ENCODE measurements at regions not wholly inside any gene's neighbourhood (a gene's known extent, or its start where the extent isn't known, plus 50 kb on each side); places are given as distances from the start of the nearest gene placed in this dataset.

- Mint-ChIP-seq H3K4me3 (ENCODE audit: low read depth, unreplicated experiment) (no peak overlapping the region), H3K27ac (ENCODE audit: unreplicated experiment) (no peak overlapping the region), H3K4me1 (ENCODE audit: low read depth, unreplicated experiment) (peaks cover 6% of the 10 kb centered on the region), H3K36me3 (ENCODE audit: insufficient read depth, unreplicated experiment) (no peaks in the 10 kb centered on the region), H3K27me3 (ENCODE audit: unreplicated experiment) (no peaks in the 10 kb centered on the region), H3K9me3 (ENCODE audit: low read depth, unreplicated experiment) (no peaks in the 10 kb centered on the region)
- intact Hi-C loops (cut with micrococcal nuclease; ENCODE audit: unreplicated experiment): no loop called here
- CTCF ChIA-PET: no interaction called here
- peak; percentile 16 for DNase-seq
- no peak for TF ChIP-seq CTCF (IDR thresholded peaks at IDR 0.05; ENCODE audit: unreplicated experiment)
- no TSS peak for BruUV-seq (replicated peaks)
Observed at GRCh38 chrX:150167482-150168324, 195.4 kb upstream of the MAMLD1 start.

- Mint-ChIP-seq H3K36me3 (ENCODE audit: insufficient read depth, unreplicated experiment) (no peaks in the 10 kb centered on the region), H3K4me3 (ENCODE audit: low read depth, unreplicated experiment) (no peak overlapping the region), H3K27me3 (ENCODE audit: unreplicated experiment) (no peaks in the 10 kb centered on the region), H3K9me3 (ENCODE audit: low read depth, unreplicated experiment) (peaks cover 6% of the 10 kb centered on the region), H3K27ac (ENCODE audit: unreplicated experiment) (no peak overlapping the region), H3K4me1 (ENCODE audit: low read depth, unreplicated experiment) (peaks cover 18% of the 10 kb centered on the region)
- intact Hi-C loops (cut with micrococcal nuclease; ENCODE audit: unreplicated experiment): no loop called here
- CTCF ChIA-PET: no interaction called here
- TF ChIP-seq CTCF (IDR thresholded peaks at IDR 0.05; ENCODE audit: unreplicated experiment): no peak
- no peak for DNase-seq
- BruUV-seq (replicated peaks): no TSS peak
Observed at GRCh38 chrX:150182161-150182560, 181.0 kb upstream of the MAMLD1 start.

- Mint-ChIP-seq H3K36me3 (ENCODE audit: insufficient read depth, unreplicated experiment) (no peaks in the 10 kb centered on the region), H3K4me3 (ENCODE audit: low read depth, unreplicated experiment) (peak overlapping the region; percentile 43), H3K4me1 (ENCODE audit: low read depth, unreplicated experiment) (peaks cover 18% of the 10 kb centered on the region), H3K27ac (ENCODE audit: unreplicated experiment) (no peak overlapping the region), H3K9me3 (ENCODE audit: low read depth, unreplicated experiment) (peaks cover under 1% of the 10 kb centered on the region), H3K27me3 (ENCODE audit: unreplicated experiment) (no peaks in the 10 kb centered on the region)
- BruUV-seq (replicated peaks): no TSS peak
- intact Hi-C loops (cut with micrococcal nuclease; ENCODE audit: unreplicated experiment): no loop called here
- no peak for TF ChIP-seq CTCF (IDR thresholded peaks at IDR 0.05; ENCODE audit: unreplicated experiment)
- DNase-seq: peak; percentile 10
- CTCF ChIA-PET: no interaction called here
Observed at GRCh38 chrX:150184491-150184890, 178.6 kb upstream of the MAMLD1 start.

- H3K4me3 Mint-ChIP-seq (ENCODE audit: low read depth, unreplicated experiment): no peak overlapping the region
- CTCF ChIA-PET: interaction anchor here (1.3 kb wide), 1 partner anchor 15 kb away, joined by 3 read pairs; no protein-coding TSS in a partner anchor
- no peaks in the 10 kb centered on the region for H3K36me3 Mint-ChIP-seq (ENCODE audit: insufficient read depth, unreplicated experiment)
- no TSS peak for BruUV-seq (replicated peaks)
- no peak for TF ChIP-seq CTCF (IDR thresholded peaks at IDR 0.05; ENCODE audit: unreplicated experiment)
- no peaks in the 10 kb centered on the region for H3K9me3 Mint-ChIP-seq (ENCODE audit: low read depth, unreplicated experiment)
- H3K27ac Mint-ChIP-seq (ENCODE audit: unreplicated experiment): no peak overlapping the region
- H3K4me1 Mint-ChIP-seq (ENCODE audit: low read depth, unreplicated experiment): peaks cover 18% of the 10 kb centered on the region
- no peaks in the 10 kb centered on the region for H3K27me3 Mint-ChIP-seq (ENCODE audit: unreplicated experiment)
- intact Hi-C loops (cut with micrococcal nuclease; ENCODE audit: unreplicated experiment): no loop called here
- DNase-seq: no peak
Observed at GRCh38 chrX:150185766-150186165, 177.4 kb upstream of the MAMLD1 start.
